Keratinocyte (primary cell): ENCODE measurements at regions not wholly inside any gene's neighbourhood (a gene's known extent, or its start where the extent isn't known, plus 50 kb on each side); places are given as distances from the start of the nearest gene placed in this dataset.

ENCODE experiments used
- DNase-seq: peaks from one replicate; pipeline ENCODE4 v3.0.0-alpha.2; 2011; ENCODE audit warnings: low read depth, missing footprints, low spot score
- FAIRE-seq: peaks from 2 replicates; lab custom pipeline; 2011; peaks lifted over from hg19 to GRCh38; lab: Jason Lieb, UNC
- H2AFZ ChIP-seq: 2 replicates; pipeline ENCODE4 v1.6.0; 2012; ENCODE audit warnings: low read length, control low read depth, inconsistent platforms; ENCODE audit not compliant: control insufficient read depth
- H3K27ac ChIP-seq: 2 replicates; pipeline ENCODE4 v1.5.1; 2011; ENCODE audit warnings: low read length; ENCODE audit not compliant: control insufficient read depth, insufficient read depth
- H3K27me3 ChIP-seq: 3 replicates; pipeline ENCODE4 v1.6.0; 2011; ENCODE audit warnings: low read length; ENCODE audit not compliant: control insufficient read depth, insufficient read depth; ENCODE audit errors: extremely low read depth
- H3K36me3 ChIP-seq, 2 experiments: 2 replicates in 1 of 2; 3 replicates in 1 of 2; pipeline ENCODE4 v1.5.1; 2011; ENCODE audit warnings: low read length in 2 of 2, mild to moderate bottlenecking in 1 of 2; ENCODE audit not compliant: control insufficient read depth in 2 of 2, insufficient read depth in 2 of 2; ENCODE audit errors: extremely low read depth in 1 of 2
- H3K4me1 ChIP-seq: 3 replicates; pipeline ENCODE4 v1.5.1; 2011; ENCODE audit warnings: low read length; ENCODE audit not compliant: control insufficient read depth, insufficient read depth; ENCODE audit errors: extremely low read depth
- H3K4me2 ChIP-seq: 3 replicates; pipeline ENCODE4 v1.6.0; 2011; ENCODE audit warnings: low read depth, low read length; ENCODE audit not compliant: control insufficient read depth, insufficient read depth; ENCODE audit errors: extremely low read depth
- H3K4me3 ChIP-seq, 3 experiments: fragments of 200-600 bp in 1 of 3; sonication (generic) in 1 of 3; 2 replicates in 2 of 3; 3 replicates in 1 of 3; pipeline ENCODE4 v1.5.1; 2011 to 2016; ENCODE audit warnings: low read length in 3 of 3, mild to moderate bottlenecking in 3 of 3, control low read depth in 2 of 3, inconsistent platforms in 1 of 3, low read depth in 1 of 3, mixed read lengths in 1 of 3, mixed run types in 1 of 3, moderate library complexity in 1 of 3; ENCODE audit not compliant: control insufficient read depth in 2 of 3, insufficient read depth in 2 of 3; ENCODE audit errors: extremely low read depth in 1 of 3
- H3K79me2 ChIP-seq: 2 replicates; pipeline ENCODE4 v1.6.0; 2012; ENCODE audit warnings: low read length; ENCODE audit not compliant: control insufficient read depth, insufficient read depth
- H3K9ac ChIP-seq: 3 replicates; pipeline ENCODE4 v1.6.0; 2011; ENCODE audit warnings: low read length; ENCODE audit not compliant: control insufficient read depth, insufficient read depth; ENCODE audit errors: extremely low read depth
- H3K9me1 ChIP-seq: 3 replicates; pipeline ENCODE4 v1.6.0; 2011; ENCODE audit warnings: low read length; ENCODE audit not compliant: control insufficient read depth, insufficient read depth; ENCODE audit errors: extremely low read depth
- H3K9me3 ChIP-seq: 2 replicates; pipeline ENCODE4 v1.5.1; 2012; ENCODE audit warnings: low read depth, low read length; ENCODE audit not compliant: control insufficient read depth
- H4K20me1 ChIP-seq: 3 replicates; pipeline ENCODE4 v1.6.0; 2011; ENCODE audit warnings: low read length; ENCODE audit not compliant: control insufficient read depth, insufficient read depth; ENCODE audit errors: extremely low read depth
- CTCF ChIP-seq, 3 experiments: IDR thresholded peaks in 1 of 3; conservative IDR thresholded peaks in 1 of 3; optimal IDR thresholded peaks in 1 of 3; 2 replicates in 2 of 3; 3 replicates in 1 of 3; pipeline versions ENCODE3 to v1.5.1; 2011; ENCODE audit warnings: low read length in 3 of 3, mild to moderate bottlenecking in 3 of 3, moderate library complexity in 2 of 3, control low read depth in 1 of 3, inconsistent platforms in 1 of 3; ENCODE audit not compliant: insufficient read depth in 2 of 3; ENCODE audit errors: extremely low read depth in 1 of 3
- EZH2 ChIP-seq: IDR thresholded peaks from one replicate; pipeline ENCODE4 v1.6.1; 2012; ENCODE audit warnings: inconsistent platforms, mild to moderate bottlenecking, low read length, moderate library complexity
- dilution Hi-C: fragments of 300-500 bp; cut with MboI; formaldehyde crosslinking; loops from one replicate; pipeline ENCODE4 v1.7.0; 2020; ENCODE audit warnings: low sequenced_read_pairs; ENCODE audit not compliant: extremely low pct_ligation_motif_present

GRCh38 chr15:85959611-85960010 is 120.1 kb upstream of the AGBL1 start:
- Histone ChIP-seq H2AFZ (no peak overlapping the region), H3K4me3 (no peak overlapping the region), H3K9me3 (no peaks in the 10 kb centered on the region), H3K36me3 (no peaks in the 10 kb centered on the region), H3K79me2 (no peaks in the 10 kb centered on the region), H3K27ac (no peak overlapping the region), H3K4me2 (no peak overlapping the region), H4K20me1 (no peaks in the 10 kb centered on the region), H3K9me1 (no peaks in the 10 kb centered on the region), H3K4me1 (no peaks in the 10 kb centered on the region), H3K27me3 (no peaks in the 10 kb centered on the region), H3K9ac (no peak overlapping the region)
- dilution Hi-C loops, result no loop called here
- DNase-seq (no peak), FAIRE-seq (no peak)
- TF ChIP-seq EZH2 (no peak), CTCF (optimal IDR thresholded peaks at IDR 0.05 in 1 of 3, IDR thresholded peaks at IDR 0.05 in 1 of 3, conservative IDR thresholded peaks at IDR 0.05 in 1 of 3; ENCODE audit: extremely low read depth in 1 of 3, insufficient read depth in 2 of 3, low read length in 3 of 3) (no peak)

- no peak for FAIRE-seq
Observed at GRCh38 chr15:85960381-85960780, 119.3 kb upstream of the AGBL1 start.

More at GRCh38 chr15:85960381-85960780, 119.3 kb upstream of the AGBL1 start:
- no peak overlapping the region for H3K4me2 ChIP-seq
- H3K27ac ChIP-seq, result no peak overlapping the region
- DNase-seq, result no peak
- TF ChIP-seq CTCF (optimal IDR thresholded peaks at IDR 0.05 in 1 of 3, IDR thresholded peaks at IDR 0.05 in 1 of 3, conservative IDR thresholded peaks at IDR 0.05 in 1 of 3; ENCODE audit: extremely low read depth in 1 of 3, insufficient read depth in 2 of 3, low read length in 3 of 3) (no peak), EZH2 (no peak)
- no peaks in the 10 kb centered on the region for H4K20me1 ChIP-seq
- H2AFZ ChIP-seq, result no peak overlapping the region
- H3K4me3 ChIP-seq, result no peak overlapping the region
- no peaks in the 10 kb centered on the region for H3K9me1 ChIP-seq
- H3K4me1 ChIP-seq, result no peaks in the 10 kb centered on the region
- dilution Hi-C loops, result no loop called here
- no peaks in the 10 kb centered on the region for H3K27me3 ChIP-seq
- no peaks in the 10 kb centered on the region for H3K79me2 ChIP-seq
- H3K9ac ChIP-seq, result no peak overlapping the region
- H3K36me3 ChIP-seq, result no peaks in the 10 kb centered on the region
- H3K9me3 ChIP-seq, result no peaks in the 10 kb centered on the region
